Keratinocyte (primary cell): ENCODE measurements at regions not wholly inside any gene's neighbourhood (a gene's known extent, or its start where the extent isn't known, plus 50 kb on each side); places are given as distances from the start of the nearest gene placed in this dataset.

ENCODE experiments used
- DNase-seq: peaks from one replicate; pipeline ENCODE4 v3.0.0-alpha.2; 2011; ENCODE audit warnings: low read depth, missing footprints, low spot score
- FAIRE-seq: peaks from 2 replicates; lab custom pipeline; 2011; peaks lifted over from hg19 to GRCh38; lab: Jason Lieb, UNC
- H2AFZ ChIP-seq: 2 replicates; pipeline ENCODE4 v1.6.0; 2012; ENCODE audit warnings: low read length, control low read depth, inconsistent platforms; ENCODE audit not compliant: control insufficient read depth
- H3K27ac ChIP-seq: 2 replicates; pipeline ENCODE4 v1.5.1; 2011; ENCODE audit warnings: low read length; ENCODE audit not compliant: control insufficient read depth, insufficient read depth
- H3K27me3 ChIP-seq: 3 replicates; pipeline ENCODE4 v1.6.0; 2011; ENCODE audit warnings: low read length; ENCODE audit not compliant: control insufficient read depth, insufficient read depth; ENCODE audit errors: extremely low read depth
- H3K36me3 ChIP-seq, 2 experiments: 2 replicates in 1 of 2; 3 replicates in 1 of 2; pipeline ENCODE4 v1.5.1; 2011; ENCODE audit warnings: low read length in 2 of 2, mild to moderate bottlenecking in 1 of 2; ENCODE audit not compliant: control insufficient read depth in 2 of 2, insufficient read depth in 2 of 2; ENCODE audit errors: extremely low read depth in 1 of 2
- H3K4me1 ChIP-seq: 3 replicates; pipeline ENCODE4 v1.5.1; 2011; ENCODE audit warnings: low read length; ENCODE audit not compliant: control insufficient read depth, insufficient read depth; ENCODE audit errors: extremely low read depth
- H3K4me2 ChIP-seq: 3 replicates; pipeline ENCODE4 v1.6.0; 2011; ENCODE audit warnings: low read depth, low read length; ENCODE audit not compliant: control insufficient read depth, insufficient read depth; ENCODE audit errors: extremely low read depth
- H3K4me3 ChIP-seq, 3 experiments: fragments of 200-600 bp in 1 of 3; sonication (generic) in 1 of 3; 2 replicates in 2 of 3; 3 replicates in 1 of 3; pipeline ENCODE4 v1.5.1; 2011 to 2016; ENCODE audit warnings: low read length in 3 of 3, mild to moderate bottlenecking in 3 of 3, control low read depth in 2 of 3, inconsistent platforms in 1 of 3, low read depth in 1 of 3, mixed read lengths in 1 of 3, mixed run types in 1 of 3, moderate library complexity in 1 of 3; ENCODE audit not compliant: control insufficient read depth in 2 of 3, insufficient read depth in 2 of 3; ENCODE audit errors: extremely low read depth in 1 of 3
- H3K79me2 ChIP-seq: 2 replicates; pipeline ENCODE4 v1.6.0; 2012; ENCODE audit warnings: low read length; ENCODE audit not compliant: control insufficient read depth, insufficient read depth
- H3K9ac ChIP-seq: 3 replicates; pipeline ENCODE4 v1.6.0; 2011; ENCODE audit warnings: low read length; ENCODE audit not compliant: control insufficient read depth, insufficient read depth; ENCODE audit errors: extremely low read depth
- H3K9me1 ChIP-seq: 3 replicates; pipeline ENCODE4 v1.6.0; 2011; ENCODE audit warnings: low read length; ENCODE audit not compliant: control insufficient read depth, insufficient read depth; ENCODE audit errors: extremely low read depth
- H3K9me3 ChIP-seq: 2 replicates; pipeline ENCODE4 v1.5.1; 2012; ENCODE audit warnings: low read depth, low read length; ENCODE audit not compliant: control insufficient read depth
- H4K20me1 ChIP-seq: 3 replicates; pipeline ENCODE4 v1.6.0; 2011; ENCODE audit warnings: low read length; ENCODE audit not compliant: control insufficient read depth, insufficient read depth; ENCODE audit errors: extremely low read depth
- CTCF ChIP-seq, 3 experiments: IDR thresholded peaks in 1 of 3; conservative IDR thresholded peaks in 1 of 3; optimal IDR thresholded peaks in 1 of 3; 2 replicates in 2 of 3; 3 replicates in 1 of 3; pipeline versions ENCODE3 to v1.5.1; 2011; ENCODE audit warnings: low read length in 3 of 3, mild to moderate bottlenecking in 3 of 3, moderate library complexity in 2 of 3, control low read depth in 1 of 3, inconsistent platforms in 1 of 3; ENCODE audit not compliant: insufficient read depth in 2 of 3; ENCODE audit errors: extremely low read depth in 1 of 3
- EZH2 ChIP-seq: IDR thresholded peaks from one replicate; pipeline ENCODE4 v1.6.1; 2012; ENCODE audit warnings: inconsistent platforms, mild to moderate bottlenecking, low read length, moderate library complexity
- dilution Hi-C: fragments of 300-500 bp; cut with MboI; formaldehyde crosslinking; loops from one replicate; pipeline ENCODE4 v1.7.0; 2020; ENCODE audit warnings: low sequenced_read_pairs; ENCODE audit not compliant: extremely low pct_ligation_motif_present

- no peaks in the 10 kb centered on the region for H3K27me3 ChIP-seq
- DNase-seq (no peak), FAIRE-seq (no peak)
- no peaks in the 10 kb centered on the region for H4K20me1 ChIP-seq
- H2AFZ ChIP-seq, result no peak overlapping the region
- no peak overlapping the region for H3K4me2 ChIP-seq
- no peak overlapping the region for H3K9ac ChIP-seq
- dilution Hi-C loops, result no loop called here
- H3K4me3 ChIP-seq, result no peak overlapping the region
- no peaks in the 10 kb centered on the region for H3K9me3 ChIP-seq
- no peaks in the 10 kb centered on the region for H3K4me1 ChIP-seq
- H3K79me2 ChIP-seq, result no peaks in the 10 kb centered on the region
- TF ChIP-seq CTCF (optimal IDR thresholded peaks at IDR 0.05 in 1 of 3, IDR thresholded peaks at IDR 0.05 in 1 of 3, conservative IDR thresholded peaks at IDR 0.05 in 1 of 3; ENCODE audit: extremely low read depth in 1 of 3, insufficient read depth in 2 of 3, low read length in 3 of 3) (no peak), EZH2 (no peak)
- no peaks in the 10 kb centered on the region for H3K9me1 ChIP-seq
- no peaks in the 10 kb centered on the region for H3K36me3 ChIP-seq
- no peak overlapping the region for H3K27ac ChIP-seq
Observed at GRCh38 chr13:37212826-37213225, 107.4 kb upstream of the CSNK1A1L start.

- H3K9me3 ChIP-seq, result no peaks in the 10 kb centered on the region
- H3K27me3 ChIP-seq, result no peaks in the 10 kb centered on the region
- H3K9me1 ChIP-seq, result no peaks in the 10 kb centered on the region
- FAIRE-seq (no peak), DNase-seq (no peak)
- TF ChIP-seq CTCF (optimal IDR thresholded peaks at IDR 0.05 in 1 of 3, IDR thresholded peaks at IDR 0.05 in 1 of 3, conservative IDR thresholded peaks at IDR 0.05 in 1 of 3; ENCODE audit: extremely low read depth in 1 of 3, insufficient read depth in 2 of 3, low read length in 3 of 3) (no peak), EZH2 (no peak)
- no peaks in the 10 kb centered on the region for H3K4me1 ChIP-seq
- H3K36me3 ChIP-seq, result no peaks in the 10 kb centered on the region
- no peak overlapping the region for H3K9ac ChIP-seq
- no peak overlapping the region for H3K27ac ChIP-seq
- H3K79me2 ChIP-seq, result no peaks in the 10 kb centered on the region
- H2AFZ ChIP-seq, result no peak overlapping the region
- H3K4me2 ChIP-seq, result no peak overlapping the region
- H4K20me1 ChIP-seq, result no peaks in the 10 kb centered on the region
- dilution Hi-C loops, result no loop called here
- H3K4me3 ChIP-seq, result no peak overlapping the region
Observed at GRCh38 chr13:37211487-37211886, 106.0 kb upstream of the CSNK1A1L start.
